Keratinocyte (primary cell): ENCODE measurements at regions not wholly inside any gene's neighbourhood (a gene's known extent, or its start where the extent isn't known, plus 50 kb on each side); places are given as distances from the start of the nearest gene placed in this dataset.

ENCODE experiments used
- CTCF ChIP-seq, 3 experiments: IDR thresholded peaks in 1 of 3; conservative IDR thresholded peaks in 1 of 3; optimal IDR thresholded peaks in 1 of 3; 2 replicates in 2 of 3; 3 replicates in 1 of 3; pipeline versions ENCODE3 to v1.5.1; 2011; ENCODE audit warnings: low read length in 3 of 3, mild to moderate bottlenecking in 3 of 3, moderate library complexity in 2 of 3, control low read depth in 1 of 3, inconsistent platforms in 1 of 3; ENCODE audit not compliant: insufficient read depth in 2 of 3; ENCODE audit errors: extremely low read depth in 1 of 3
- EZH2 ChIP-seq: IDR thresholded peaks from one replicate; pipeline ENCODE4 v1.6.1; 2012; ENCODE audit warnings: inconsistent platforms, mild to moderate bottlenecking, low read length, moderate library complexity

- TF ChIP-seq CTCF (optimal IDR thresholded peaks at IDR 0.05 in 1 of 3, IDR thresholded peaks at IDR 0.05 in 1 of 3, conservative IDR thresholded peaks at IDR 0.05 in 1 of 3; ENCODE audit: extremely low read depth in 1 of 3, insufficient read depth in 2 of 3, low read length in 3 of 3), result no peak
- TF ChIP-seq EZH2, result no peak
Measured at GRCh38 chr4:85298037-85298436, 176.9 kb upstream of the ARHGAP24 start.
